ENCODE measurements at regions not wholly inside any gene's neighbourhood (a gene's known extent, or its start where the extent isn't known, plus 50 kb on each side); places are given as distances from the start of the nearest gene placed in this dataset.

GRCh38 chr11:114912826-114913225 lies 234.5 kb downstream of the NXPE2 start:
- TF ChIP-seq CTCF (IDR thresholded peaks at IDR 0.05; ENCODE audit: insufficient read depth, low read length, poor library complexity, severe bottlenecking) = no peak
- no peak for TF ChIP-seq EZH2phosphoT487 (conservative IDR thresholded peaks at IDR 0.05; ENCODE audit: low read length)

Measured in SU-DHL-6 (cell line).